PFSK-1 (cell line): ENCODE measurements at regions not wholly inside any gene's neighbourhood (a gene's known extent, or its start where the extent isn't known, plus 50 kb on each side); places are given as distances from the start of the nearest gene placed in this dataset.

Source experiments
- FOXP2 ChIP-seq: optimal IDR thresholded peaks from 2 replicates; pipeline ENCODE3; 2011; ENCODE audit warnings: borderline replicate concordance, control low read depth, inconsistent platforms; ENCODE audit not compliant: insufficient read depth; ENCODE audit errors: extremely low read length, extremely low read depth
- REST ChIP-seq, 2 experiments: IDR thresholded peaks; 2 replicates each; pipeline versions ENCODE4 v1.6.1 to v1.8.0; 2011 to 2012; ENCODE audit warnings: low read depth in 2 of 2, low read length in 2 of 2, control low read depth in 1 of 2, inconsistent platforms in 1 of 2, mild to moderate bottlenecking in 1 of 2, moderate library complexity in 1 of 2; ENCODE audit not compliant: insufficient read depth in 1 of 2
- SIN3A ChIP-seq: IDR thresholded peaks from 2 replicates; pipeline ENCODE4 v1.6.1; 2012; ENCODE audit warnings: mild to moderate bottlenecking, low read length, moderate library complexity, borderline replicate concordance; ENCODE audit not compliant: insufficient read depth

- no peak for TF ChIP-seq REST (IDR thresholded peaks at IDR 0.05; ENCODE audit: insufficient read depth in 1 of 2, low read depth in 2 of 2, low read length in 2 of 2)
- TF ChIP-seq SIN3A = no peak
- TF ChIP-seq FOXP2 = no peak
Measured at GRCh38 chr2:76406134-76406855, 695.6 kb upstream of the GCFC2 start.
